HCT116 (cell line): ENCODE measurements at regions not wholly inside any gene's neighbourhood (a gene's known extent, or its start where the extent isn't known, plus 50 kb on each side); places are given as distances from the start of the nearest gene placed in this dataset.

Source experiments
- ATAC-seq: fragments of 200-7000 bp; cut with Tn5 transposase; 2 replicates; pipeline ENCODE4 v1.9.1; 2020; ENCODE audit warnings: mild to moderate bottlenecking, moderate library complexity
- BruUV-seq: library from RNA; stranded (reverse); fragments of 400-500 nt; replicated peaks from 2 replicates; lab custom pipeline; 2021; lab: Mats Ljungman, UMichigan
- CTCF ChIA-PET: fragments of 300-600 bp; sonication (Branson Sonifier 250); formaldehyde crosslinking; loops from one replicate; lab custom pipeline; 2021; ENCODE audit warnings: antibody characterized with exemption; lab: Charles Lee
- POLR2A ChIA-PET: fragments of 300-600, 350-600 bp; sonication (Branson Sonifier 250); formaldehyde crosslinking; loops from one replicate; lab custom pipeline; 2021; ENCODE audit warnings: antibody characterized with exemption; lab: Charles Lee
- RAD21 ChIA-PET, 2 experiments: fragments of 300-600 bp; sonication (Branson Sonifier 250); formaldehyde crosslinking; loops; one replicate each; lab custom pipeline; 2023; ENCODE audit warnings: low total read pairs in 2 of 2; ENCODE audit not compliant: uncharacterized antibody in 2 of 2, unreplicated experiment in 2 of 2, low non-redundant PET in 1 of 2; lab: Charles Lee
- DNase-seq: peaks from one replicate; pipeline ENCODE4 v3.0.0-alpha.2; 2010; ENCODE audit warnings: low read depth, low spot score
- H2AFZ ChIP-seq: fragments of 200-600 bp; shearing (Covaris generic), sonication (generic); 2 replicates; pipeline ENCODE4 v1.6.1; 2017; ENCODE audit warnings: low read depth, mixed run types, mixed read lengths, antibody characterized with exemption, low read length; ENCODE audit not compliant: poor library complexity, severe bottlenecking
- H3K27ac ChIP-seq: 2 replicates; pipeline ENCODE4 v1.5.1; 2012; ENCODE audit warnings: low read depth, low read length
- H3K27me3 ChIP-seq: fragments of 200-600 bp; sonication (generic); 2 replicates; pipeline ENCODE4 v1.6.1; 2016; ENCODE audit warnings: mixed run types, low read length, mixed read lengths; ENCODE audit not compliant: insufficient read depth
- H3K36me3 ChIP-seq, 2 experiments: fragments of 200-500 bp in 1 of 2; fragments of 200-600 bp in 1 of 2; sonication (Bioruptor generic) in 1 of 2; sonication (generic) in 1 of 2; 2 replicates each; pipeline versions ENCODE4 v1.5.1 to v1.6.1; 2014 to 2016; ENCODE audit warnings: low read length in 2 of 2, inconsistent platforms in 1 of 2, mixed read lengths in 1 of 2, mixed run types in 1 of 2; ENCODE audit not compliant: insufficient read depth in 2 of 2, control insufficient read depth in 1 of 2
- H3K4me1 ChIP-seq, 2 experiments: fragments of 200-600 bp in 1 of 2; sonication (generic) in 1 of 2; 2 replicates each; pipeline versions ENCODE4 v1.5.1 to v1.6.1; 2012 to 2017; ENCODE audit warnings: low read length in 2 of 2, inconsistent platforms in 1 of 2, mild to moderate bottlenecking in 1 of 2, mixed read lengths in 1 of 2, mixed run types in 1 of 2, moderate library complexity in 1 of 2; ENCODE audit not compliant: insufficient read depth in 2 of 2, control insufficient read depth in 1 of 2
- H3K4me2 ChIP-seq: fragments of 200-600 bp; sonication (generic); 2 replicates; pipeline ENCODE4 v1.6.1; 2017; ENCODE audit warnings: mixed run types, low read length, mixed read lengths
- H3K4me3 ChIP-seq, 2 experiments: fragments of 200-600 bp in 1 of 2; sonication (generic) in 1 of 2; replicated peaks in 1 of 2; 2 replicates each; pipeline ENCODE4 v1.5.1; 2011 to 2016; ENCODE audit warnings: low read length in 2 of 2, control low read depth in 1 of 2, low read depth in 1 of 2, mild to moderate bottlenecking in 1 of 2, mixed read lengths in 1 of 2, mixed run types in 1 of 2
- H3K79me2 ChIP-seq: fragments of 200-600 bp; sonication (generic); 2 replicates; pipeline ENCODE4 v1.6.1; 2017; ENCODE audit warnings: mild to moderate bottlenecking, mixed run types, low read length, moderate library complexity, mixed read lengths; ENCODE audit not compliant: insufficient read depth
- H3K9ac ChIP-seq: fragments of 200-600 bp; sonication (generic); 2 replicates; pipeline ENCODE4 v1.6.1; 2016; ENCODE audit warnings: low read length, mixed read lengths
- H3K9me2 ChIP-seq: fragments of 200-600 bp; sonication (generic), shearing (Covaris generic); 2 replicates; pipeline ENCODE4 v1.6.1; 2017; ENCODE audit warnings: mixed run types, mild to moderate bottlenecking, moderate library complexity; ENCODE audit not compliant: insufficient read depth
- H3K9me3 ChIP-seq, 2 experiments: fragments of 200-500 bp in 1 of 2; fragments of 200-600 bp in 1 of 2; sonication (Bioruptor generic) in 1 of 2; sonication (generic) in 1 of 2; 2 replicates each; pipeline ENCODE4 v1.6.1; 2014 to 2017; ENCODE audit warnings: low read length in 2 of 2, mixed read lengths in 2 of 2, inconsistent platforms in 1 of 2, low read depth in 1 of 2, mild to moderate bottlenecking in 1 of 2, mixed run types in 1 of 2, moderate library complexity in 1 of 2; ENCODE audit not compliant: control insufficient read depth in 1 of 2, insufficient read depth in 1 of 2
- H4K20me1 ChIP-seq: fragments of 200-600 bp; sonication (generic), shearing (Covaris generic); 2 replicates; pipeline ENCODE4 v1.6.1; 2017; ENCODE audit warnings: mixed run types, mild to moderate bottlenecking, moderate library complexity; ENCODE audit not compliant: insufficient read depth
- CEBPB ChIP-seq: IDR thresholded peaks from 2 replicates; pipeline ENCODE4 v1.6.1; 2012; ENCODE audit warnings: low read depth
- EGR1 ChIP-seq: IDR thresholded peaks from 2 replicates; pipeline ENCODE4 v1.6.1; 2012; ENCODE audit warnings: low read depth
- ELF1 ChIP-seq: IDR thresholded peaks from 2 replicates; pipeline ENCODE4 v1.6.1; 2012; ENCODE audit warnings: low read depth, borderline replicate concordance
- EZH2 ChIP-seq: fragments of 200-600 bp; sonication (generic); IDR thresholded peaks from 2 replicates; pipeline ENCODE4 v1.6.1; 2017; ENCODE audit warnings: antibody characterized with exemption, mixed run types
- FOSL1 ChIP-seq: IDR thresholded peaks from 2 replicates; pipeline ENCODE4 v1.6.1; 2012; ENCODE audit warnings: low read depth
- JUND ChIP-seq: IDR thresholded peaks from 2 replicates; pipeline ENCODE4 v1.6.1; 2012
- POLR2A ChIP-seq: IDR thresholded peaks from 2 replicates; pipeline ENCODE4 v1.7.0; 2011; ENCODE audit warnings: borderline replicate concordance; ENCODE audit not compliant: insufficient read depth, insufficient read length; ENCODE audit errors: extremely low read depth
- RAD21 ChIP-seq: IDR thresholded peaks from 2 replicates; pipeline ENCODE4 v1.6.1; 2012; ENCODE audit warnings: low read depth, mild to moderate bottlenecking
- REST ChIP-seq: IDR thresholded peaks from 2 replicates; pipeline ENCODE4 v1.6.1; 2012; ENCODE audit warnings: low read depth
- SIN3A ChIP-seq: IDR thresholded peaks from 2 replicates; pipeline ENCODE4 v1.6.1; 2012; ENCODE audit warnings: low read depth
- SP1 ChIP-seq: IDR thresholded peaks from 2 replicates; pipeline ENCODE4 v1.6.1; 2012; ENCODE audit warnings: low read depth
- SRF ChIP-seq: IDR thresholded peaks from 2 replicates; pipeline ENCODE4 v1.6.1; 2012; ENCODE audit warnings: low read depth
- YY1 ChIP-seq: IDR thresholded peaks from 2 replicates; pipeline ENCODE4 v1.6.1; 2011; ENCODE audit warnings: low read length, low read depth, moderate library complexity, mild to moderate bottlenecking; ENCODE audit not compliant: insufficient replicate concordance; ENCODE audit errors: extremely low read depth
- ZFX ChIP-seq: fragments of 450-650 bp; IDR thresholded peaks from 2 replicates; pipeline ENCODE4 v1.6.1; 2017
- ZNF274 ChIP-seq: fragments of 200-500 bp; sonication (Bioruptor generic); IDR thresholded peaks from 2 replicates; pipeline ENCODE4 v1.6.1; 2014; ENCODE audit warnings: mild to moderate bottlenecking, low read depth, low read length, inconsistent platforms
- intact Hi-C: fragments of 100-400 bp; cut with micrococcal nuclease; formaldehyde crosslinking; loops from 2 replicates; pipeline ENCODE4 v1.10.0; 2022
- TF ChIP-seq, protein P1 (sequence below), 3 experiments: fragments of 200-600 bp in 1 of 3; sonication (generic) in 1 of 3; IDR thresholded peaks in 2 of 3; conservative IDR thresholded peaks in 1 of 3; 2 replicates each; pipeline ENCODE4 v1.5.1; 2012 to 2017; ENCODE audit warnings: low read depth in 2 of 3, low read length in 2 of 3, antibody characterized with exemption in 1 of 3, borderline replicate concordance in 1 of 3, control low read depth in 1 of 3, mild to moderate bottlenecking in 1 of 3, mixed read lengths in 1 of 3, mixed run types in 1 of 3, moderate library complexity in 1 of 3; ENCODE audit not compliant: insufficient read depth in 1 of 3
- TF ChIP-seq, protein P2 (sequence below): IDR thresholded peaks from 2 replicates; pipeline ENCODE4 v1.6.1; 2012
- TF ChIP-seq, protein P3 (sequence below): IDR thresholded peaks from 2 replicates; pipeline ENCODE4 v1.6.1; 2012

DNA sequence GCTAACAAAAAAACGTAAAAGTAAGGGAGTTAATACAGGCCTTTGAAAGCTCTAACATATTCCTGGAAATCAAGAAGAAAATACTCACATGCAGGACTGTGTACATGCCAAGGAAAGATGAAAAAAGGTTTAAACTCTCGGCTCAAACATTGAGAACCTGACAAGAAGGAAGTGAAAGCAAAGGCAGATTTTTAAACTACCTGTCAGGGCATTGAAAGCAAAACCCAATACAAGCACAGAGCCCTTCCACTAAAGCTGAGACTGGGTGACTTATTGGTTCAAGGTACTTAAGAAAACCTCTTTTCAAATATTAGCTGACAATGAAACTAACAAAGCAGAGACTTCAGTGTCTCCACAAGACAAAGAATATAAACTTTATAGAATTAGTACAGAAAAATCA is 313.0 kb upstream of the GRID2 start (continued):
- TF ChIP-seq, protein P1, sequence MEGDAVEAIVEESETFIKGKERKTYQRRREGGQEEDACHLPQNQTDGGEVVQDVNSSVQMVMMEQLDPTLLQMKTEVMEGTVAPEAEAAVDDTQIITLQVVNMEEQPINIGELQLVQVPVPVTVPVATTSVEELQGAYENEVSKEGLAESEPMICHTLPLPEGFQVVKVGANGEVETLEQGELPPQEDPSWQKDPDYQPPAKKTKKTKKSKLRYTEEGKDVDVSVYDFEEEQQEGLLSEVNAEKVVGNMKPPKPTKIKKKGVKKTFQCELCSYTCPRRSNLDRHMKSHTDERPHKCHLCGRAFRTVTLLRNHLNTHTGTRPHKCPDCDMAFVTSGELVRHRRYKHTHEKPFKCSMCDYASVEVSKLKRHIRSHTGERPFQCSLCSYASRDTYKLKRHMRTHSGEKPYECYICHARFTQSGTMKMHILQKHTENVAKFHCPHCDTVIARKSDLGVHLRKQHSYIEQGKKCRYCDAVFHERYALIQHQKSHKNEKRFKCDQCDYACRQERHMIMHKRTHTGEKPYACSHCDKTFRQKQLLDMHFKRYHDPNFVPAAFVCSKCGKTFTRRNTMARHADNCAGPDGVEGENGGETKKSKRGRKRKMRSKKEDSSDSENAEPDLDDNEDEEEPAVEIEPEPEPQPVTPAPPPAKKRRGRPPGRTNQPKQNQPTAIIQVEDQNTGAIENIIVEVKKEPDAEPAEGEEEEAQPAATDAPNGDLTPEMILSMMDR (IDR thresholded peaks at IDR 0.05 in 2 of 3, conservative IDR thresholded peaks at IDR 0.05 in 1 of 3; ENCODE audit: borderline replicate concordance in 1 of 3, insufficient read depth in 1 of 3, low read depth in 2 of 3, low read length in 2 of 3) = no peak
- TF ChIP-seq FOSL1 (no peak), ZNF274 (no peak), JUND (no peak), ELF1 (no peak)
- TF ChIP-seq, protein P2, sequence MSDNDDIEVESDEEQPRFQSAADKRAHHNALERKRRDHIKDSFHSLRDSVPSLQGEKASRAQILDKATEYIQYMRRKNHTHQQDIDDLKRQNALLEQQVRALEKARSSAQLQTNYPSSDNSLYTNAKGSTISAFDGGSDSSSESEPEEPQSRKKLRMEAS = no peak
- TF ChIP-seq, all 23 proteins: peak for 0

DNA sequence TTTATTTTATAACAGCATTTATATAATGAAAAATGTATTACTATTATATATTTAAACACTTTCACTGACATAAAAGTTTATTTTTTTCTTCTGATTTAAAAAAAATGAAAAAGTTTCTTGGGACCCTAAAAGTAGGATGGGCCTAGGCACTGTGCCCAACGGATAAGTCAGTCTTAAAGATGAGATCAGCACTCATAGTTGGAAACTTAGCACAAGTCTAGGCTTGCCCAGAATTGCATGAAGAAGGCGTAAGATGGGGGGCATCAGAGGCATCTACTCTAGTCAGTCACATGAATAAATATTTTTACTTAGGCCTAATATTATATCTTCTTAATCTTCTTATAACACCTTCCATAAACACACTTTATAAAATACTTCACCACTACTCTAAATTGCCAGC is 306.7 kb upstream of the GRID2 start:
- POLR2A ChIA-PET = no interaction called here
- no peak overlapping the region for H3K4me3 ChIP-seq
- H3K9me3 ChIP-seq = no peaks in the 10 kb centered on the region
- RAD21 ChIA-PET = no interaction called here
- CTCF ChIA-PET = no interaction called here
- TF ChIP-seq ELF1 (no peak), ZFX (no peak), JUND (no peak), SIN3A (no peak), YY1 (no peak), SRF (no peak), POLR2A (no peak), EGR1 (no peak), FOSL1 (no peak), RAD21 (no peak), EZH2 (no peak), REST (no peak), CEBPB (no peak), SP1 (no peak), ZNF274 (no peak)
- TF ChIP-seq, protein P1 (IDR thresholded peaks at IDR 0.05 in 2 of 3, conservative IDR thresholded peaks at IDR 0.05 in 1 of 3; ENCODE audit: borderline replicate concordance in 1 of 3, insufficient read depth in 1 of 3, low read depth in 2 of 3, low read length in 2 of 3) = no peak
- TF ChIP-seq, protein P2 = no peak
- TF ChIP-seq, protein P3, sequence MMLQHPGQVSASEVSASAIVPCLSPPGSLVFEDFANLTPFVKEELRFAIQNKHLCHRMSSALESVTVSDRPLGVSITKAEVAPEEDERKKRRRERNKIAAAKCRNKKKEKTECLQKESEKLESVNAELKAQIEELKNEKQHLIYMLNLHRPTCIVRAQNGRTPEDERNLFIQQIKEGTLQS = no peak
- H3K9ac ChIP-seq = no peak overlapping the region
- H3K9me2 ChIP-seq = no peaks in the 10 kb centered on the region
- H3K27me3 ChIP-seq = no peaks in the 10 kb centered on the region
- H3K4me1 ChIP-seq = no peaks in the 10 kb centered on the region
- H3K79me2 ChIP-seq = no peaks in the 10 kb centered on the region
- no peak for ATAC-seq
- DNase-seq = no peak
- no peaks in the 10 kb centered on the region for H3K36me3 ChIP-seq
- no peak overlapping the region for H2AFZ ChIP-seq
- intact Hi-C loops = no loop called here
- no TSS peak for BruUV-seq
- H3K4me2 ChIP-seq = no peak overlapping the region
- H3K27ac ChIP-seq = no peak overlapping the region
- H4K20me1 ChIP-seq = no peaks in the 10 kb centered on the region
